KMS-11 (cell line): ENCODE measurements at regions not wholly inside any gene's neighbourhood (a gene's known extent, or its start where the extent isn't known, plus 50 kb on each side); places are given as distances from the start of the nearest gene placed in this dataset.
A peak's percentile ranks its signal among the peaks of the same experiment; 100 is the strongest.
"Not testable (repeated sequence)": the region's sequence is repeated elsewhere in the genome, so short reads cannot be mapped to it uniquely, and the experiment has no call there.

ENCODE experiments used
- H2AFZ ChIP-seq: fragments of 200-600 bp; sonication (generic); 2 replicates; pipeline ENCODE4 v1.6.1; 2016; ENCODE audit warnings: antibody characterized with exemption, mixed run types, low read depth
- H3K27ac ChIP-seq: fragments of 200-600 bp; sonication (generic); 2 replicates; pipeline ENCODE4 v1.6.1; 2016; ENCODE audit warnings: mild to moderate bottlenecking, mixed run types
- H3K27me3 ChIP-seq: fragments of 200-600 bp; sonication (generic); 2 replicates; pipeline ENCODE4 v1.6.1; 2017; ENCODE audit warnings: mild to moderate bottlenecking, low read depth, mixed run types, moderate library complexity; ENCODE audit not compliant: insufficient read depth
- H3K36me3 ChIP-seq: fragments of 200-600 bp; sonication (generic); 2 replicates; pipeline ENCODE4 v1.6.1; 2017; ENCODE audit warnings: mild to moderate bottlenecking, mixed run types; ENCODE audit not compliant: insufficient read depth
- H3K4me1 ChIP-seq: fragments of 200-600 bp; sonication (generic); 2 replicates; pipeline ENCODE4 v1.6.1; 2016; ENCODE audit warnings: mild to moderate bottlenecking, low read depth, mixed run types; ENCODE audit not compliant: poor library complexity, severe bottlenecking
- H3K4me2 ChIP-seq: fragments of 200-600 bp; sonication (generic); 2 replicates; pipeline ENCODE4 v1.7.0; 2016; ENCODE audit warnings: mild to moderate bottlenecking, mixed run types
- H3K4me3 ChIP-seq: fragments of 200-600 bp; sonication (generic); IDR thresholded peaks from 2 replicates; pipeline ENCODE4 v1.6.1; 2017; ENCODE audit warnings: low read depth, low read length, mixed read lengths; ENCODE audit not compliant: insufficient read depth
- H3K79me2 ChIP-seq: fragments of 200-600 bp; sonication (generic); 2 replicates; pipeline ENCODE4 v1.6.1; 2016; ENCODE audit warnings: low read depth, mixed run types; ENCODE audit not compliant: insufficient read depth
- H3K9ac ChIP-seq: fragments of 200-600 bp; sonication (generic); 2 replicates; pipeline ENCODE4 v1.6.1; 2016; ENCODE audit warnings: mild to moderate bottlenecking, mixed run types
- H4K20me1 ChIP-seq: fragments of 200-600 bp; sonication (generic); 2 replicates; pipeline ENCODE4 v1.6.1; 2016; ENCODE audit warnings: mild to moderate bottlenecking, mixed run types; ENCODE audit not compliant: insufficient read depth
- CTCF ChIP-seq: fragments of 200-600 bp; sonication (generic); conservative IDR thresholded peaks from 2 replicates; pipeline ENCODE4 v1.6.1; 2017; ENCODE audit warnings: low read depth, mild to moderate bottlenecking, antibody characterized with exemption, low read length, moderate library complexity, mixed read lengths

GRCh38 chr6:137637121-137637520 lies 142.9 kb upstream of the OLIG3 start:
- Histone ChIP-seq H3K36me3 (no peaks in the 10 kb centered on the region), H3K4me2 (peak overlapping the region; percentile 43), H4K20me1 (no peaks in the 10 kb centered on the region), H3K27me3 (no peaks in the 10 kb centered on the region), H3K79me2 (no peaks in the 10 kb centered on the region), H3K27ac (peak overlapping the region; percentile 8; the same call in 1 of the 2 replicates), H2AFZ (peak overlapping the region; percentile 11), H3K4me1 (peaks cover 41% of the 10 kb centered on the region), H3K9ac (no peak overlapping the region; the same call in 1 of the 2 replicates), H3K4me3 (no peak overlapping the region)
- TF ChIP-seq CTCF: no peak

- no peak overlapping the region for H3K4me3 ChIP-seq
- H3K27ac ChIP-seq: no peak overlapping the region
- H3K27me3 ChIP-seq: no peaks in the 10 kb centered on the region
- no peak overlapping the region for H3K9ac ChIP-seq
- no peaks in the 10 kb centered on the region for H3K79me2 ChIP-seq
- H3K4me1 ChIP-seq: peaks cover 41% of the 10 kb centered on the region
- no peak for TF ChIP-seq CTCF
- H2AFZ ChIP-seq: no peak overlapping the region
- H3K4me2 ChIP-seq: 0 out of 2 replicates have a peak overlapping the region, but pooled peaks have one; percentile 10
- H4K20me1 ChIP-seq: no peaks in the 10 kb centered on the region
- no peaks in the 10 kb centered on the region for H3K36me3 ChIP-seq
Observed at GRCh38 chr6:137638926-137639706, 144.9 kb upstream of the OLIG3 start.

- Histone ChIP-seq H3K36me3 (no peaks in the 10 kb centered on the region), H4K20me1 (no peaks in the 10 kb centered on the region), H3K27ac (no peak overlapping the region), H3K9ac (no peak overlapping the region), H3K79me2 (no peaks in the 10 kb centered on the region), H2AFZ (no peak overlapping the region), H3K4me3 (no peak overlapping the region), H3K4me2 (no peak overlapping the region), H3K27me3 (no peaks in the 10 kb centered on the region), H3K4me1 (peaks cover 41% of the 10 kb centered on the region)
- no peak for TF ChIP-seq CTCF
Observed at GRCh38 chr6:137640086-137640485, 145.9 kb upstream of the OLIG3 start.

- H3K79me2 ChIP-seq: no peaks in the 10 kb centered on the region
- no peak overlapping the region for H3K4me2 ChIP-seq
- no peaks in the 10 kb centered on the region for H3K36me3 ChIP-seq
- H2AFZ ChIP-seq: no peak overlapping the region
- no peaks in the 10 kb centered on the region for H4K20me1 ChIP-seq
- no peaks in the 10 kb centered on the region for H3K27me3 ChIP-seq
- peak; percentile 87 for TF ChIP-seq CTCF
- H3K27ac ChIP-seq: no peak overlapping the region
- peaks cover 34% of the 10 kb centered on the region for H3K4me1 ChIP-seq
- no peak overlapping the region for H3K4me3 ChIP-seq
- no peak overlapping the region for H3K9ac ChIP-seq
Observed at GRCh38 chr6:137641474-137642077, 147.4 kb upstream of the OLIG3 start.

- H3K79me2 ChIP-seq, H3K27ac ChIP-seq, H3K9ac ChIP-seq, H4K20me1 ChIP-seq, H3K4me3 ChIP-seq, H2AFZ ChIP-seq, H3K4me2 ChIP-seq, H3K27me3 ChIP-seq, H3K36me3 ChIP-seq: not testable (repeated sequence)
- H3K4me1 ChIP-seq: peaks cover 17% of the 10 kb centered on the region
Observed at GRCh38 chr6:137643210-137643609, 149.0 kb upstream of the OLIG3 start.

- H3K36me3 ChIP-seq, H3K79me2 ChIP-seq, H3K4me2 ChIP-seq, H3K27ac ChIP-seq, H2AFZ ChIP-seq, H3K9ac ChIP-seq, H3K27me3 ChIP-seq, H4K20me1 ChIP-seq, H3K4me3 ChIP-seq: not testable (repeated sequence)
- H3K4me1 ChIP-seq: peaks cover 13% of the 10 kb centered on the region
Observed at GRCh38 chr6:137643644-137644043, 149.4 kb upstream of the OLIG3 start.
